NCI-H2227 (cell line): ENCODE measurements at regions not wholly inside any gene's neighbourhood (a gene's known extent, or its start where the extent isn't known, plus 50 kb on each side); places are given as distances from the start of the nearest gene placed in this dataset.
"Not testable (repeated sequence)": the region's sequence is repeated elsewhere in the genome, so short reads cannot be mapped to it uniquely, and the experiment has no call there.

ENCODE experiments used
- DNase-seq: peaks from one replicate; lab custom pipeline; 2025; ENCODE audit not compliant: unreplicated experiment; lab: John Stamatoyannopoulos, UW

DNA sequence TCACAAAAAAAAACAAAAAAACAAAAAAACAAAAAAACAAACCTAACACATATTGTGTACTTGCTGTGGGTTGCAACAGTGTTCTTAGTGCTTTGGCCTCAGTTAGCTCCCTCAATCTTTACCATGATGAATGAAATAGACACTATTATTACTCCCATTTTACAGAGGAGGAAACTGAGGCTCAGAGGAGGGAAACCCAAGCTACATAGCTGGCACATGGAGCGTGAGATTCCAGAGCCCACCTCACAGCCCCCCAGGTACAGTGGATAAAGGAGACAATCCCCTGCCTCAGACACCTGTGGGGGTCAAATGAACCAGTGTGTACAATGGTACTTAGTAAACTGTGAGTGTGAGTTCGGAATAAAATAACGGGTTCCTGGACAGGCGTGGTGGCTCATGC is 104.9 kb upstream of the SMAD3 start:
- DNase-seq: no peak

DNA sequence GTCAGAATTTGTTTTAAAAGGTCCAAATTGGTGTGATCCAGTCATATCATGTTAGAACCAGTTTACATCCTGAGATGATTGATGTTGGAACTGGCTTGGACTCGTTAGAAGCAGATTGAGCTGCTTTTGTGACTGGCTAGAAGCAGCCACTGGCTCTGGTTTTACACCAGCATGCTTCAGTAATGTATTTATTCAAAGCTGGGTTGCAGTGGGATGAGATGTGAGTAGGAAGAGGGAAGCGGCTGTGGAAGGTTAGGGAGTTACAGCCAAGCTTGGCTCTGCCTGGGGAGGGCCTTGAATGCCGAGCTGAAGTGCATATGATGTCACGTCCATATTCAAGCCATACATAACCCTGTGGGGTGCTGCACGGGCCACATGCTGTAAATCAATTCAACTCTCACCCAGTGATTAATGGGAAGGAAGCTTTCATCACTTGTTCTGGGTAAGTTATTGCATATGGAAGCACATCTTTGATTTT is 104.0 kb upstream of the SMAD3 start:
- no peak for DNase-seq

DNA sequence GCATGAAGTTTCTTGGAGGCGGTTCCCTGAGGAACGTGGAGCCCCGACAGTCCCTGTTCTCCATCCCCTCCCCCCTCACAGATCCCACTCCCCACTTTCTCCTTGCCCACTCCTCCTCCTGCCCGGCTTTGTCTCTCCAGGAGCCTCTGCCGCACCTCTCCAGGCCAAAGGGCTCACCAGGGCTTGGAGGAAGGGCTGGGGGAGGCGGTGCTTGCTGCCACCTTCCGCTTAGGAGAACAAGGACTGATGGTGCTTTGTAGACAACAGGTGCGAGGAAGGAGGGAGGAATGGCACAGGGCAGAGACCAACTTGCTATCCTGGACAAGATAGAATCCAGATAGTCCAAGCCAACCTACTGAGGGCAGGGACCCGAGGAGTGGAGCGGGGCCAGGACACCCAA is 103.5 kb upstream of the SMAD3 start:
- no peak for DNase-seq

DNA sequence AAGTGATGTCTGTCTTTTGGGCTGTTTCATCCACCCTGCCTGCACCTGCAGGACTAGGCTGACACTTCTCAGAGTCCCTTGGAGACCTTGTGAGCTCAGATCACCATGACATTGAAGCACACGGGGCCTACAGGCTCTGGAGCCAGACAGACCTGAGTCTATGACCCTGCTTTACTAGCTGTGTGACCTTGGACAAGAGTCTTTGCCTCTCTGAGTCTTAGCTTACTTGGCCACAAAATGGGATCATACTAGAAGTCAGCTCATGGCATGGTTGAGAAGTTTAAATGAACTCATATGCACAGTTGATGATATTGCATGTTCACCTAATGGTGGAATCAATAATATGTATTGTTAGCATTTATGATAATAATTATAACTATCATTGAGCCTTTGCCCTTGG is 102.9 kb upstream of the SMAD3 start:
- DNase-seq: no peak

DNA sequence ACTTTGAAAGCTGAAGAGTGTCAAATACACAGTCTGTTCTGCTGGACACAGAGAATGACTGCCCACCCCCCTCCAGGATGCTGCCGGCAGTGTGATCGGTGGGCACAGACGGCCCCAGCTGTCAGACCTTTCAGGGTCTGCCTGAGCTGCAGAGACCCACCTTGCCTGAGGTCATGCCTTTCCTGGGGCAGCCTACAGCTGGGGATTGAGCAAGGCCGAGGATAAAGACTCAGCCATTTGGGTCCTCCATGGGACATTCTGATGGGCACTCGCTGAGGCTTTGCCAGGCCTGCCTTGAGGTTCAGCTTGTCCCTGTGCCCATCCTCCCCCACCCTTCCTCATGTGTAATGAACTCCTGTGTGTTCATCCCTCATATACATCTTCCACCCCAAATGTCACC is 102.3 kb upstream of the SMAD3 start:
- DNase-seq: no peak

DNA sequence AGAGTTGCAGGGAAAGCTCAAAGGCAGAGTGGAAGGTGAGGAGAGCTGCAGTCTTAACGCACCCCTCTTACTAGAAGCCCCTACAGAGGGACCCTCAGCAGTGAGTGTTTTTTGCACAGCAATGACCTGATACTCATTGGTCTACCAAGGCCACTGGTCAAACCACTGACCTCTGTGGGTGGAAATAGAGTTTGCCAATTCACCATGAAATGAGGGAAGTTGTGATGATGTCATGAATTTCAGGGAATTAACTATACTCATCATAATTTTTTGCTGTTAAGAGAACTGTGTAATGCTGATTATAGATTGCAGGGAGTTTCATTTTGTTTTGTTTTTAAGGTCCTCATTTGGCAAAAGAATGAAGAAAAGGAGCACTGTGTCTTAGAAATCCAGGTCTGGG is 101.7 kb upstream of the SMAD3 start:
- no peak for DNase-seq

DNA sequence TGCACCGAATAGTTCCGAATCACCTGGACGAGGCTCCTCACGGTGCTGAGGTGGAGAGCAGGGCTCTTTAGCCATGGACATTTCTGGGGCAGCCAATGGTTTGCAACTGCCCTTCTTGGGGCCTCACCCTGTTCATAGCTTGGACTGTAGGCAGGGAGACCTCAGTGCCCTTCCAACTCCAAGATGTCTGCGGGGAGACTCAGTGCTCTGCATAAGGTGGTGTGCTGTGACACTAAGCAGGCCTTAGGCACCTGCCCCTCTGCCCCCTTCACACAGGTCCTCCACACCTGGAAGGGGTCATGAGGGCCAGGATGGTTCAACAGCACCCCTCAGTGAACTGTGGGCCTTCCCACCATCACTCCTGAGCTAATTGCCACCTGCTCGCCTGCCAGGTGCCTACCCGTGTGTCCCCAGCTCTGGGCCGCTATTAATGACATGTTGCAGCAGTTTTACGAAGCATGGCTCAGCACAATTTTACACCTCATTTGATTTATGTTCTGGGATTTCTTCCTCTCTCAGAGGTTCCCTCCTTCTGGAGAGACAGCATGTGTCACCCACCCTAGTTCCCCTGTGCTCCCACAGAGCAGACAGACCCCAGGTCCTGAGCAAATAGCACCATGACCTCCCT is 101.2 kb upstream of the SMAD3 start:
- DNase-seq: no peak

DNA sequence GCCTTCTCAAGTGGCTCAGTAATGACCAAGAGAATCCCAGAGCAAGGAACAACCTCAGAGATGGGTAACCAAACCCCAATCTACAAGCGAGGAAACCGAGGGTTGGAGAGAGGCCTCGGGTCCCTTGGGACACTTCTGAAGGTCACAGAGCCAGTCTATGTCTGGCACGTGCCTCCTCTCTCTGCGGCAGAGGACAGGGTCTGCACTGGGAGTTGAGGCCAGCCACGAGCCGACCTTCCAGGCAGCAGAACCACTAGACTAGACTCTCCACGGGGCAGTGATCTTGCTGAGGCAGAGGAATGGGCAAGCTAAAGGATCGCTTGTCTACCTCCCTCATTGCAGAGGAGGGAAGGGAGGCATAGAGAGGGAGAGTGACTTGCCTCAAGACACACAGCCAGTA is 100.6 kb upstream of the SMAD3 start:
- DNase-seq: no peak

DNA sequence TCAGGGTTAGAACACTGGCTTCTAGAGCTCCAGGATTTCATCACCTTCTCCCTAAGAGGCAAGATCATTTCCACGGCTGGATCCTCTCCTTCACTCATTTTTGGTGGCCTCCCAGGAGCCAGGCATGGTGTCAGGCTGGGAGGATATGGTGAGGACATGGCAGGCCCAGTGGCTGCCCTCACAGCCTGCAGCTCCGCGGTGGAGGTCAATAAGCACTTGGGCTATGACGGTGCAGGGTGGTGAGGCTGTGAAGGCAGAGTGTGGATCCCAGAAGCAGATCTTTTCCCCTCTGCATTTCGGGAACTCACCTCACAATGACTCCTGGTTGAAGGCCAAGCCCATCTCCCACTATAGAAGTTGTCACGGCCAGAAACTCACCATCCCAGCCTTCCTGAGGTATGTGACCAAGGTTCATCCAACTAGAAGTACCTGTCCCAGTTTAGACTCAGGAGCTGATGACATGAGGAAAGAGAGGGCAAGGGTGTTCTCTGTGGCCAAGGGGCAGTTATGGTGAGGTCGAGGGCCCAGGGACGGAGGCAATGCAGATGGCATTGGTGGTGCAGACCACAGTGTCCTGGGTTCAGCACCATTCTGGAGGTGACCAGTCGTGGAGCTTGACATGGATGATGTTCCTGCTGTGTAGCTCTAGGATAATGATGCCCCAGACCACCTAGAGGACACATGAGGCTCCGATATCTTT is 100.1 kb upstream of the SMAD3 start:
- no peak for DNase-seq

DNA sequence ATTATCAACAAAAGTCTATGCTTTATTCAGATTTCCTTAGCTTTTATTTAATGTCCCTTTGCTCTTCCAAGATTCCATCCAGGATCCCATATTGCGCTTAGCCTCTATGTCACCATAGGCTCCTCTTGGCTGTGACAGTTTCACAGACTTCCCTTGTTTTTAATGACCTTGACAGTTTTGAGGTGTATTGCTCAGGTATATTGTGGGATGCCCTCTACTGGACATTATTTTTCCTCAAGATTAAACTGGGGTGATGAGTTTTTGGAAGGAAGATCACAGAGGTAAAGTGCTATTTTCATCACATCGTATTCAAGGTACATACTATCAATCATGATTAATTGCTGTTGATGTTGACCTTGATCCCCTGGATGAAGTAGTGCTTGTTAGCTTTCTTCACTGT is 99.1 kb upstream of the SMAD3 start:
- DNase-seq: no peak

DNA sequence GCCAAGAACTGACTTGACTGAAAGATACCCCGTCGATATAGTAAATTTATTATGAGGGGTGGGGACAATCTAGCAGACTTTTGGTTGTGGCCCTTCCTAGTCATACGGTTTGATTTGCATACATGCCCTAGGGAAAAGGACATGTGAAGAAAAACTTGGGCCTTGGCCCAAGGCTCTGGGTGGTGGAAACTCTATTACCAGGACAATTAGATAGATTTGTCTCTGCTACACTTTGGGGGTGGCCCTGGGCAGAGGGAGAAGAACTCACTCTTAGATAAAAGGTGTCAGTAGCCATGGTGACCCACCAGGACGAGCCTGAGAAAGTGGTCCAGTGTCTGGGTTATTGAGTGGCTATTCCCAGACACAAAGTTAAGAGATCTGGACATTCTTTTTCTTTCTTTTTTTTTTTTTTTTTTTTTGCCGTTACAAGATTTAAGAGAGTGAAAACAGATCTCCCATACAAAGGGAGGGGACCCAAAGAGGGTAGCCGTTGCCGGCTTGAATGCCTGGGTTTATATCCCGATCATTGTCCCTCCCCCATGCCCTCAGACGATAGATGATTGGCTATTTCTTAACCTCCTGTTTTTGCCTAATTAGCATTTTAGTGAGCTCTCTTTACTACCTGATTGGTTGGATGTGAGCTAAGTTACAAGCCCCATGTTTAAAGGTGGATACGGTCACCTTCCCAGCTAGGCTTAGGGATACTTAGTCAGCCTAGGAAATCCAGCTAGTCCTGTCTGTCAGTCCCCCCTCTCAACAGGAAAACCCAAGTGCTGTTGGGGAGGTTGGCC is 96.4 kb upstream of the SMAD3 start:
- no peak for DNase-seq

DNA sequence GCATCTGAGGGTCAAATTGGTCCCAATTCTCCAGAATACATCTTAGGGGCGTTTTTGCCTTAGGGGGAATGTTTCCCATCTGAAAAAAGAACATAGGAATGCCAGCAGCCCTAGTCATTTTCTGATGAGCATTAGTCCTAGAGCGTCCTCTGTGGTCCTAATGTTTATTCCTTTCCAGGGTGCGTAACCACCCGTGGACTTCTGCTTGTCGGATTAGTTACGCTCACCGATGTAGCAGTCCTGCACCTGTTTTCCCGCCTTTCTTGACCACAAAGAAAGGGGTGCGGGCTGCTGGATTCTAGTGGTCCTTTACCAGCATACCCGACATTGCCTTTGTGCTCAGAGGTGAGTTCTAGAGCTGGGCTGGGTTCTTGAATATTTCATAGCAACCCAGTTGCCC is 91.3 kb upstream of the SMAD3 start:
- DNase-seq: not testable (repeated sequence)

DNA sequence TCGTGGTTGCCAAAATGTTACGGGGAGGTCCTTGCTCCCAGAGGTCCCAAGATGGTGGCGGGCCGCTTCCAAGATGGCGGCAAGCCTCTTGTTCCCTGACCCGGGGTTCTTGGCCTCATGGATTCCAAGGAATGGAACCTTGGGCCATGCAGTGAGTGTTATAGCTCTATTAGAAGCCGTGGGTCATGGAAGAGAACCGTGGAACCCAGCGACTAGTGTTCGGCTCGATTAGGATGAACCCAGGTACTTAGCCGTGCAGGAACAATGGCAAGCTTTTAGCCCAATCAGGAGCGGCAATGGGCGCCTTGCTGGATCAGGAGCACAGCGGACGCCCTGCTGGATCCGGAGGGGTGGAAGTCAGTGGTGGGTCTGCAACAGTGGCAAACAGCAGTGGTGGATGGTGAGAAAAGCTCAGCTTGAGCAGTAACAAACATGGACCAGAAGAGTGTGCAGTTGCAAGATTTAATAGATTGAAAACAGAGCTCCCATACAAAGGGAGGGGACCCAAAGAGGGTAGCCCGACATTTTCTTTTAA is 89.2 kb upstream of the SMAD3 start:
- not testable (repeated sequence) for DNase-seq

DNA sequence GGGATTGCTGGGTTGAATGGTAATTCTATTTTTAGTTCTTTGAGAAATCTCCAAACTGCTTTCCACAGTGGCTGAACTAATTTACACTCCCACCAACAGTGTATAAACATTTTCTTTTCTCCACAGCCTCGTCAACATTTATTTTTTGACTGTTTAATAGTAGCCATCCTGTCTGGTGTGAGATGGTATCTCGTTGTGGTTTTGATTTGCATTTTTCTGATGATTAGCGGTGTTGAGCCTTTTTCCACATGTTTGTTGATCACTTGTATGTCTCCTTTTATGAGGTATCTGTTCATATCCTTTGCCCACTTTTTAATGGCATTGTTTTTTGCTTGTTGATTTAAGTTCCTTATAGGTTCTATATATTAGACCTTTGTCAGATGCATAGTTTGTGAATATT is 85.1 kb upstream of the SMAD3 start:
- not testable (repeated sequence) for DNase-seq

DNA sequence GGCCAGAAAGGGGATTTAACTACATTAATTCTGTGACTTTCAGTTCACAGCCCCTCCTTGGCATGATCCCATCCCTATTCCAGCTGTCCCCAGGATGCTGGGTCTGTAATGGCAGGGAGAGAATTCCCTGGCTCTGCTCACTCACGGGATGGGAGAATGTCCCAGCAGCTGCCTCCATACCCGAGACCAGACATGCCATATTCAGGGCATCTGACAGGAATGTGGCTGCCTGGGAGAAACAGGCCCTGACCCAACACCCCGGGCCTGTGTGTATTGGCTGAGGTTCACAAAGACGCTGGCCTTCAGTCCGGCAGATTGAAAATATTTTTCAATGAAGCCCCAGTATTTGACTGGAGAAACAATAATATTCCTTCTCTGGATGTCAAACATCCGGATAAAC is 83.6 kb upstream of the SMAD3 start:
- DNase-seq: no peak

DNA sequence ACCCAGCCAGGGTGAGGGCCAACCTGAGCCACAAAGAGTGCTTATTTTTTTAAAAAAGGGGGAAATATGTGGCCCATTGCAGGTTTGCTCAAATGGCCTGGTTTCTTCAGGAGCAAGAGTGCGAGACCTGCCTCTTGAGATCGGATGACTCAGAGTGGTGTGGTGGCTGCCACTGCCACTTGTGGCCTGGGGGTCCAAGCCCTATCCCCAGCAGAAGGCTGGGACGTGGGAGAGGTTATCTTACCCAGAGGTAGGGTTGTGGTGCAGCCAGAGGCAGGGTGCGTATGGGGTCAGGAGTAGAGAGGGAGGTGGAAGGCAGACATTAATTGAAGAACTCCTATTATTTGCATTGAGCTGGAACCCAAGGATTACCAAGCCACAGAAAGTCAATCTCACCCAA is 83.2 kb upstream of the SMAD3 start:
- DNase-seq: no peak

DNA sequence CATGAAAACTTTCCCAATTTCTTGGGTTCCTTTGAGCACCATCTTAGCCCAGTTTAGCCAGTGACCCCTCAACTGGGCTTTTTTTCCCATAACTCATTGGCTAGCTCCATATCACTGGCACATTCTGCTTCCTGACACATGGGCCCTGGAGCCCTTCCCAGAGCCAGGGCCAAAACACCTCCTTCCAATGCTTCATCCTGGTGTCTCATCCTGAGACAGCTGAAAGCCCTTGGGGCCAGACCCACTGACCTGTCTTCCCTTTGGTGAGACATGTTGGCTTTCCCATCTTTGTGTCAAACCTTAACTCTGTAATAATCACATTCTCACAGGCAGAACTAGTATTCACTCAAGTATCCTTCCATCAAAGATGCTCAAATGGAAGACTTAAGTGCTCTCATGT is 82.6 kb upstream of the SMAD3 start:
- no peak for DNase-seq

DNA sequence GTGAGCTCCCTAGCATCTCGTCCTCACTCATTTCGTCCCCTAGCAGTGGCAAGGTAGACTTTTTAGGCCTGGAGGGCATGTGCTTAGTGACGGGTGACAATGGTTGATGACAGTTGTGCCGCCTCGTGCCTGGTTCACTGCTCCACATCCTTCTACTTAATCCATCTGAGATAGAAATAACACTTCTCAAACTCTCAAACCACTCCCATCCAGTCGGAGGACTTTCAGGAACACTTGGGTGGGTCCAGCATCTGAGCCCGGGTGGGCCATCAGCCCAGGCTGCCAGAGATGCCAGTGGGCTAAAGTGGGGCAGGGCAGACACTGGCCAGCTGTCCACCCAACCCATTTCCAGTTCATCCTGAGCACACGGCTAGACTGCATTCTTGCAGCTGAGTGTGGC is 79.7 kb upstream of the SMAD3 start:
- DNase-seq: no peak

DNA sequence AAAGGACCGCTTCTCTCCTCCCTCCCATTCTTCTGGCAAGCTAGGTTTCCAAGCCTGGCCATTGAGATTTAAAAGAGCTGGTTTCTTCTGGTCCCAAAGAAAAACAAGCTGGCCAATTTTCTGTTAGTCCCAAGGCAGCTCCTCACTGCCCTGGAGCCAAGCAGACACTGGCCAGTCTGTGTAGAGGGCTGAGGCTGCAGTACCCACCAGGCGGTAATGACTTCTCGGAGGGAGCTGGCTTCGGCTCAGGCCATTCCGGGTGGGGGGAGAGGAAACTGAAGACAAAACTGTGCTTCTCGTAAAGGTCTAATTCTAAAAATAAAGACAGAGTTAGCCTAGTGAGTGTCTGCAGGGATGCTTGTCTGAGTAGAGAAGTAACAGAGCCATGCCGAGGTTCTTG is 78.5 kb upstream of the SMAD3 start:
- DNase-seq: no peak

DNA sequence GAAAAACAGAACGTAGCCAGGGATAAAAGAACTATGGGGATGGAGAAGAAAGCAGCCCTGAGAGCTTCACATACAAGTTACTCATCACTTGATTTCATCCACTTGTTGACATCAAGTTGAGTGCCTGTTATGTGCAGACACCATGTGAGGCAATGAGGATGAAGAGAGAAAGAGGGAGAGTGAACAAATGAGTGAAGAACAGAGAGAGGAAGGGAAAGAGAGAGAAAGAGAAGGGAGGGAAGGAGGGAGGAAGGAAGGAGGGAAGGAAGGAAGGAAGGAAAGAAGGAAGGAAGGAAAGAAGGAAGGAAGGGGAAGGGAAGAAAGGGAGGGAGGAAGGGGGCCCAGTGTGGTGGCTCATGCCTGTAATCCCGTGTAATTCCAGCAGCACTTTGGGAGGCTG is 72.3 kb upstream of the SMAD3 start:
- no peak for DNase-seq

DNA sequence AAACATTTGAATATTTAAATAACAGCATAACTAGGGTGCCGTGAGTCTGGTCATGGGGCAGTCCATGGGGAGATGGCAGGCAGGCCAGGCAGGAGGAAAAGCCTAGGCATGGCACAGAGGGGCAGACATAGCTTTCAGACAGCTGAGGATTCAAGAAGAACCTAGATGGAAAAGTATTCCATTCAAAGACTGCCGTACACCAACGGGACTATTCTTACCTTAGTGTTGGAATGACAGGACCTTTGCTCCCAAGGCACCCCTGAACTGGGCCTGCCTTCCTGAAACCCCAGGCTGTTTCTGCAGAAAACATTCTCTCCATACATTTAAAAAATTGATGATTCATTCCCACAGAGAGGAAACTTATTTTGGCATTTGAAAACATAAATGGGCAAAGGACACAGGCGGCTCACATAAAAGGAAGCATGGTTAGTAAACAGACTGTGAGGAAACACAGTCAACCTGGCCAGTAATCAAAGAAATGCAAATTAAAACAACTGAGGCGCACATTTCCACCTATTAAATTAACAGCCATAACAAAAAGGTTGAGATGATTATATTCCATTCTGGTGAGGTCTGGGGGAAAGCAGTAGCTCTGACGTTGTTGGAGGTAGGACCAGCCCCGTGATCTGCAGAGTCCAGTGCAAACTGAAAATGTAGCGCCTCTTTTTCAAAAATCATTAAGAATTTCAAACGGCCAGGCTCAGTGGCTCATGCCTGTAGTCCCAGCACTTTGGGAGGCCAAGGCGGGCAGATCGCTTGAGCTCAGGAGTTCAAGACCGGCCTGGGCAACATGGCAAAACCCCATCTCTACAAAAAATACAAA is 71.3 kb upstream of the SMAD3 start:
- DNase-seq: no peak
